Ishikawa (cell line): ENCODE measurements at regions not wholly inside any gene's neighbourhood (a gene's known extent, or its start where the extent isn't known, plus 50 kb on each side); places are given as distances from the start of the nearest gene placed in this dataset.

Source experiments
- CREB1 ChIP-seq: IDR thresholded peaks from 2 replicates; pipeline ENCODE4 v1.6.1; 2012; ENCODE audit warnings: low read depth
- EP300 ChIP-seq: IDR thresholded peaks from 2 replicates; pipeline ENCODE4 v1.6.1; 2012; ENCODE audit warnings: borderline replicate concordance
- TF ChIP-seq, protein P1 (sequence below): IDR thresholded peaks from 2 replicates; pipeline ENCODE4 v1.6.1; 2012; ENCODE audit warnings: low read depth, mild to moderate bottlenecking

DNA sequence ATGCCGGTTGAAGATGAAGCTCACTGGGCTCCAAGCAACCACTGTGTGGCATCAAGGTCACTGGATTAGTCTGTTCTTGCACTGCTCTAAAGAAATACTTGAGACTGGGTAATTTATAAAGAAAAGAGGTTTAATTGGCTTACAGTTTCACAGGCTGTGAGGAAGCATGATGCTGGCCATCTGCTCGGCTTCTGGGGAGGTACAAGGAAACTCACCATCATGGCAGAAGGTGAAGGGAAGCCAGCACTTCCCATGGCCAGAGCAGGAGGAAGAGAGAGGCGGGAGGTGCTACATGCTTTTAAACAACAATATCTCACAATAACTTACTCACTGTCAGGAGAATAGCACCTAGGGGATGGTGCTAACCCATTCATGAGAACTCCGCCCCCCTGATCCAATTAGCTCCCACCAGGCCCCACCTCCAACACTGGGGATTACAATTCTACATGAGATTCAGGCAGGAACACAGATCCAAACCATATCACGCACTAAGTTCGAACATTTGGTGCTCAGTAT lies 109.7 kb upstream of the MGAT5 start:
- TF ChIP-seq EP300 (no peak), CREB1 (no peak)
- TF ChIP-seq, protein P1, sequence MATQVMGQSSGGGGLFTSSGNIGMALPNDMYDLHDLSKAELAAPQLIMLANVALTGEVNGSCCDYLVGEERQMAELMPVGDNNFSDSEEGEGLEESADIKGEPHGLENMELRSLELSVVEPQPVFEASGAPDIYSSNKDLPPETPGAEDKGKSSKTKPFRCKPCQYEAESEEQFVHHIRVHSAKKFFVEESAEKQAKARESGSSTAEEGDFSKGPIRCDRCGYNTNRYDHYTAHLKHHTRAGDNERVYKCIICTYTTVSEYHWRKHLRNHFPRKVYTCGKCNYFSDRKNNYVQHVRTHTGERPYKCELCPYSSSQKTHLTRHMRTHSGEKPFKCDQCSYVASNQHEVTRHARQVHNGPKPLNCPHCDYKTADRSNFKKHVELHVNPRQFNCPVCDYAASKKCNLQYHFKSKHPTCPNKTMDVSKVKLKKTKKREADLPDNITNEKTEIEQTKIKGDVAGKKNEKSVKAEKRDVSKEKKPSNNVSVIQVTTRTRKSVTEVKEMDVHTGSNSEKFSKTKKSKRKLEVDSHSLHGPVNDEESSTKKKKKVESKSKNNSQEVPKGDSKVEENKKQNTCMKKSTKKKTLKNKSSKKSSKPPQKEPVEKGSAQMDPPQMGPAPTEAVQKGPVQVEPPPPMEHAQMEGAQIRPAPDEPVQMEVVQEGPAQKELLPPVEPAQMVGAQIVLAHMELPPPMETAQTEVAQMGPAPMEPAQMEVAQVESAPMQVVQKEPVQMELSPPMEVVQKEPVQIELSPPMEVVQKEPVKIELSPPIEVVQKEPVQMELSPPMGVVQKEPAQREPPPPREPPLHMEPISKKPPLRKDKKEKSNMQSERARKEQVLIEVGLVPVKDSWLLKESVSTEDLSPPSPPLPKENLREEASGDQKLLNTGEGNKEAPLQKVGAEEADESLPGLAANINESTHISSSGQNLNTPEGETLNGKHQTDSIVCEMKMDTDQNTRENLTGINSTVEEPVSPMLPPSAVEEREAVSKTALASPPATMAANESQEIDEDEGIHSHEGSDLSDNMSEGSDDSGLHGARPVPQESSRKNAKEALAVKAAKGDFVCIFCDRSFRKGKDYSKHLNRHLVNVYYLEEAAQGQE, result no peak
